HCT116 (cell line): ENCODE measurements at regions not wholly inside any gene's neighbourhood (a gene's known extent, or its start where the extent isn't known, plus 50 kb on each side); places are given as distances from the start of the nearest gene placed in this dataset.

Source experiments
- ATAC-seq: fragments of 200-7000 bp; cut with Tn5 transposase; 2 replicates; pipeline ENCODE4 v1.9.1; 2020; ENCODE audit warnings: mild to moderate bottlenecking, moderate library complexity
- BruUV-seq: library from RNA; stranded (reverse); fragments of 400-500 nt; replicated peaks from 2 replicates; lab custom pipeline; 2021; lab: Mats Ljungman, UMichigan
- CTCF ChIA-PET: fragments of 300-600 bp; sonication (Branson Sonifier 250); formaldehyde crosslinking; loops from one replicate; lab custom pipeline; 2021; ENCODE audit warnings: antibody characterized with exemption; lab: Charles Lee
- POLR2A ChIA-PET: fragments of 300-600, 350-600 bp; sonication (Branson Sonifier 250); formaldehyde crosslinking; loops from one replicate; lab custom pipeline; 2021; ENCODE audit warnings: antibody characterized with exemption; lab: Charles Lee
- RAD21 ChIA-PET, 2 experiments: fragments of 300-600 bp; sonication (Branson Sonifier 250); formaldehyde crosslinking; loops; one replicate each; lab custom pipeline; 2023; ENCODE audit warnings: low total read pairs in 2 of 2; ENCODE audit not compliant: uncharacterized antibody in 2 of 2, unreplicated experiment in 2 of 2, low non-redundant PET in 1 of 2; lab: Charles Lee
- DNase-seq: peaks from one replicate; pipeline ENCODE4 v3.0.0-alpha.2; 2010; ENCODE audit warnings: low read depth, low spot score
- H2AFZ ChIP-seq: fragments of 200-600 bp; shearing (Covaris generic), sonication (generic); 2 replicates; pipeline ENCODE4 v1.6.1; 2017; ENCODE audit warnings: low read depth, mixed run types, mixed read lengths, antibody characterized with exemption, low read length; ENCODE audit not compliant: poor library complexity, severe bottlenecking
- H3K27ac ChIP-seq: 2 replicates; pipeline ENCODE4 v1.5.1; 2012; ENCODE audit warnings: low read depth, low read length
- H3K27me3 ChIP-seq: fragments of 200-600 bp; sonication (generic); 2 replicates; pipeline ENCODE4 v1.6.1; 2016; ENCODE audit warnings: mixed run types, low read length, mixed read lengths; ENCODE audit not compliant: insufficient read depth
- H3K36me3 ChIP-seq, 2 experiments: fragments of 200-500 bp in 1 of 2; fragments of 200-600 bp in 1 of 2; sonication (Bioruptor generic) in 1 of 2; sonication (generic) in 1 of 2; 2 replicates each; pipeline versions ENCODE4 v1.5.1 to v1.6.1; 2014 to 2016; ENCODE audit warnings: low read length in 2 of 2, inconsistent platforms in 1 of 2, mixed read lengths in 1 of 2, mixed run types in 1 of 2; ENCODE audit not compliant: insufficient read depth in 2 of 2, control insufficient read depth in 1 of 2
- H3K4me1 ChIP-seq, 2 experiments: fragments of 200-600 bp in 1 of 2; sonication (generic) in 1 of 2; 2 replicates each; pipeline versions ENCODE4 v1.5.1 to v1.6.1; 2012 to 2017; ENCODE audit warnings: low read length in 2 of 2, inconsistent platforms in 1 of 2, mild to moderate bottlenecking in 1 of 2, mixed read lengths in 1 of 2, mixed run types in 1 of 2, moderate library complexity in 1 of 2; ENCODE audit not compliant: insufficient read depth in 2 of 2, control insufficient read depth in 1 of 2
- H3K4me2 ChIP-seq: fragments of 200-600 bp; sonication (generic); 2 replicates; pipeline ENCODE4 v1.6.1; 2017; ENCODE audit warnings: mixed run types, low read length, mixed read lengths
- H3K4me3 ChIP-seq, 2 experiments: fragments of 200-600 bp in 1 of 2; sonication (generic) in 1 of 2; replicated peaks in 1 of 2; 2 replicates each; pipeline ENCODE4 v1.5.1; 2011 to 2016; ENCODE audit warnings: low read length in 2 of 2, control low read depth in 1 of 2, low read depth in 1 of 2, mild to moderate bottlenecking in 1 of 2, mixed read lengths in 1 of 2, mixed run types in 1 of 2
- H3K79me2 ChIP-seq: fragments of 200-600 bp; sonication (generic); 2 replicates; pipeline ENCODE4 v1.6.1; 2017; ENCODE audit warnings: mild to moderate bottlenecking, mixed run types, low read length, moderate library complexity, mixed read lengths; ENCODE audit not compliant: insufficient read depth
- H3K9ac ChIP-seq: fragments of 200-600 bp; sonication (generic); 2 replicates; pipeline ENCODE4 v1.6.1; 2016; ENCODE audit warnings: low read length, mixed read lengths
- H3K9me2 ChIP-seq: fragments of 200-600 bp; sonication (generic), shearing (Covaris generic); 2 replicates; pipeline ENCODE4 v1.6.1; 2017; ENCODE audit warnings: mixed run types, mild to moderate bottlenecking, moderate library complexity; ENCODE audit not compliant: insufficient read depth
- H3K9me3 ChIP-seq, 2 experiments: fragments of 200-500 bp in 1 of 2; fragments of 200-600 bp in 1 of 2; sonication (Bioruptor generic) in 1 of 2; sonication (generic) in 1 of 2; 2 replicates each; pipeline ENCODE4 v1.6.1; 2014 to 2017; ENCODE audit warnings: low read length in 2 of 2, mixed read lengths in 2 of 2, inconsistent platforms in 1 of 2, low read depth in 1 of 2, mild to moderate bottlenecking in 1 of 2, mixed run types in 1 of 2, moderate library complexity in 1 of 2; ENCODE audit not compliant: control insufficient read depth in 1 of 2, insufficient read depth in 1 of 2
- H4K20me1 ChIP-seq: fragments of 200-600 bp; sonication (generic), shearing (Covaris generic); 2 replicates; pipeline ENCODE4 v1.6.1; 2017; ENCODE audit warnings: mixed run types, mild to moderate bottlenecking, moderate library complexity; ENCODE audit not compliant: insufficient read depth
- CEBPB ChIP-seq: IDR thresholded peaks from 2 replicates; pipeline ENCODE4 v1.6.1; 2012; ENCODE audit warnings: low read depth
- EGR1 ChIP-seq: IDR thresholded peaks from 2 replicates; pipeline ENCODE4 v1.6.1; 2012; ENCODE audit warnings: low read depth
- ELF1 ChIP-seq: IDR thresholded peaks from 2 replicates; pipeline ENCODE4 v1.6.1; 2012; ENCODE audit warnings: low read depth, borderline replicate concordance
- EZH2 ChIP-seq: fragments of 200-600 bp; sonication (generic); IDR thresholded peaks from 2 replicates; pipeline ENCODE4 v1.6.1; 2017; ENCODE audit warnings: antibody characterized with exemption, mixed run types
- SRF ChIP-seq: IDR thresholded peaks from 2 replicates; pipeline ENCODE4 v1.6.1; 2012; ENCODE audit warnings: low read depth
- YY1 ChIP-seq: IDR thresholded peaks from 2 replicates; pipeline ENCODE4 v1.6.1; 2011; ENCODE audit warnings: low read length, low read depth, moderate library complexity, mild to moderate bottlenecking; ENCODE audit not compliant: insufficient replicate concordance; ENCODE audit errors: extremely low read depth
- ZFX ChIP-seq: fragments of 450-650 bp; IDR thresholded peaks from 2 replicates; pipeline ENCODE4 v1.6.1; 2017
- intact Hi-C: fragments of 100-400 bp; cut with micrococcal nuclease; formaldehyde crosslinking; loops from 2 replicates; pipeline ENCODE4 v1.10.0; 2022
- TF ChIP-seq, protein P1 (sequence below), 3 experiments: fragments of 200-600 bp in 1 of 3; sonication (generic) in 1 of 3; IDR thresholded peaks in 2 of 3; conservative IDR thresholded peaks in 1 of 3; 2 replicates each; pipeline ENCODE4 v1.5.1; 2012 to 2017; ENCODE audit warnings: low read depth in 2 of 3, low read length in 2 of 3, antibody characterized with exemption in 1 of 3, borderline replicate concordance in 1 of 3, control low read depth in 1 of 3, mild to moderate bottlenecking in 1 of 3, mixed read lengths in 1 of 3, mixed run types in 1 of 3, moderate library complexity in 1 of 3; ENCODE audit not compliant: insufficient read depth in 1 of 3
- TF ChIP-seq, protein P2 (sequence below): IDR thresholded peaks from 2 replicates; pipeline ENCODE4 v1.6.1; 2011; ENCODE audit warnings: mild to moderate bottlenecking, low read length, moderate library complexity; ENCODE audit not compliant: insufficient replicate concordance; ENCODE audit errors: extremely low read depth

DNA sequence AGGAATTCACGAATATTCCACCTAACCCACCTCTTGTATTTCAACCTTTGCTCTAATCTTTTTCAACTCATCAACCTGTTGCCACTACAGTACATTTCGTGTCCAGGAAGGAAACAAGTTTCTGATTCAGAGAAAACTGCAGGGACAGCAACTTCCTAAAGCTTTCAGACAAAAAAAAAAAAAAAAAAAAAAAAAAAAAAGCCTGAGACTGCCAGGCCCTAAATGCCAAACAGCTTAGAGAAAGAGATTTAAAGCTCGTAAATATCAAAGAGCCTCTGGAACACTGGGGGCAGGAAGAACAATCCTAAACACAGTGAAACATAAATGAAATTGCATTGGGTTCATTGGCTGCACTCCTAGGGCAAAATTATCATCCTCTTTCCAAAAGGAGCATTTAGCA is 411.2 kb upstream of the SPTLC3 start:
- H3K9ac ChIP-seq: no peak overlapping the region
- no peak overlapping the region for H3K27ac ChIP-seq
- H3K36me3 ChIP-seq: no peaks in the 10 kb centered on the region
- H3K79me2 ChIP-seq: no peaks in the 10 kb centered on the region
- no TSS peak for BruUV-seq
- ATAC-seq: no peak
- intact Hi-C loops: no loop called here
- H3K4me1 ChIP-seq: no peaks in the 10 kb centered on the region
- no peaks in the 10 kb centered on the region for H3K9me2 ChIP-seq
- no peaks in the 10 kb centered on the region for H3K27me3 ChIP-seq
- TF ChIP-seq ZFX (no peak), EGR1 (no peak), YY1 (no peak), EZH2 (no peak), SRF (no peak), ELF1 (no peak), CEBPB (no peak)
- TF ChIP-seq, protein P1, sequence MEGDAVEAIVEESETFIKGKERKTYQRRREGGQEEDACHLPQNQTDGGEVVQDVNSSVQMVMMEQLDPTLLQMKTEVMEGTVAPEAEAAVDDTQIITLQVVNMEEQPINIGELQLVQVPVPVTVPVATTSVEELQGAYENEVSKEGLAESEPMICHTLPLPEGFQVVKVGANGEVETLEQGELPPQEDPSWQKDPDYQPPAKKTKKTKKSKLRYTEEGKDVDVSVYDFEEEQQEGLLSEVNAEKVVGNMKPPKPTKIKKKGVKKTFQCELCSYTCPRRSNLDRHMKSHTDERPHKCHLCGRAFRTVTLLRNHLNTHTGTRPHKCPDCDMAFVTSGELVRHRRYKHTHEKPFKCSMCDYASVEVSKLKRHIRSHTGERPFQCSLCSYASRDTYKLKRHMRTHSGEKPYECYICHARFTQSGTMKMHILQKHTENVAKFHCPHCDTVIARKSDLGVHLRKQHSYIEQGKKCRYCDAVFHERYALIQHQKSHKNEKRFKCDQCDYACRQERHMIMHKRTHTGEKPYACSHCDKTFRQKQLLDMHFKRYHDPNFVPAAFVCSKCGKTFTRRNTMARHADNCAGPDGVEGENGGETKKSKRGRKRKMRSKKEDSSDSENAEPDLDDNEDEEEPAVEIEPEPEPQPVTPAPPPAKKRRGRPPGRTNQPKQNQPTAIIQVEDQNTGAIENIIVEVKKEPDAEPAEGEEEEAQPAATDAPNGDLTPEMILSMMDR (IDR thresholded peaks at IDR 0.05 in 2 of 3, conservative IDR thresholded peaks at IDR 0.05 in 1 of 3; ENCODE audit: borderline replicate concordance in 1 of 3, insufficient read depth in 1 of 3, low read depth in 2 of 3, low read length in 2 of 3): no peak
- TF ChIP-seq, protein P2, sequence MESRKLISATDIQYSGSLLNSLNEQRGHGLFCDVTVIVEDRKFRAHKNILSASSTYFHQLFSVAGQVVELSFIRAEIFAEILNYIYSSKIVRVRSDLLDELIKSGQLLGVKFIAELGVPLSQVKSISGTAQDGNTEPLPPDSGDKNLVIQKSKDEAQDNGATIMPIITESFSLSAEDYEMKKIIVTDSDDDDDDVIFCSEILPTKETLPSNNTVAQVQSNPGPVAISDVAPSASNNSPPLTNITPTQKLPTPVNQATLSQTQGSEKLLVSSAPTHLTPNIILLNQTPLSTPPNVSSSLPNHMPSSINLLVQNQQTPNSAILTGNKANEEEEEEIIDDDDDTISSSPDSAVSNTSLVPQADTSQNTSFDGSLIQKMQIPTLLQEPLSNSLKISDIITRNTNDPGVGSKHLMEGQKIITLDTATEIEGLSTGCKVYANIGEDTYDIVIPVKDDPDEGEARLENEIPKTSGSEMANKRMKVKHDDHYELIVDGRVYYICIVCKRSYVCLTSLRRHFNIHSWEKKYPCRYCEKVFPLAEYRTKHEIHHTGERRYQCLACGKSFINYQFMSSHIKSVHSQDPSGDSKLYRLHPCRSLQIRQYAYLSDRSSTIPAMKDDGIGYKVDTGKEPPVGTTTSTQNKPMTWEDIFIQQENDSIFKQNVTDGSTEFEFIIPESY: no peak
- H3K4me2 ChIP-seq: no peak overlapping the region
- no peak overlapping the region for H2AFZ ChIP-seq
- H3K9me3 ChIP-seq: peaks cover 14 to 22% of the 10 kb centered on the region in 2 experiments; a peak in 2 of 4 replicates
- no peak overlapping the region for H3K4me3 ChIP-seq
- ChIA-PET CTCF (no interaction called here), POLR2A (no interaction called here), RAD21 (no interaction called here)
- H4K20me1 ChIP-seq: no peaks in the 10 kb centered on the region
- DNase-seq: no peak
